Activated CD4-positive, CD25-positive, alpha-beta regulatory T cell (primary cell): ENCODE measurements at regions not wholly inside any gene's neighbourhood (a gene's known extent, or its start where the extent isn't known, plus 50 kb on each side); places are given as distances from the start of the nearest gene placed in this dataset.

ENCODE experiments used
- DNase-seq, 4 experiments: peaks; one replicate each; lab custom pipeline; 2025; lab: John Stamatoyannopoulos, UW

DNA sequence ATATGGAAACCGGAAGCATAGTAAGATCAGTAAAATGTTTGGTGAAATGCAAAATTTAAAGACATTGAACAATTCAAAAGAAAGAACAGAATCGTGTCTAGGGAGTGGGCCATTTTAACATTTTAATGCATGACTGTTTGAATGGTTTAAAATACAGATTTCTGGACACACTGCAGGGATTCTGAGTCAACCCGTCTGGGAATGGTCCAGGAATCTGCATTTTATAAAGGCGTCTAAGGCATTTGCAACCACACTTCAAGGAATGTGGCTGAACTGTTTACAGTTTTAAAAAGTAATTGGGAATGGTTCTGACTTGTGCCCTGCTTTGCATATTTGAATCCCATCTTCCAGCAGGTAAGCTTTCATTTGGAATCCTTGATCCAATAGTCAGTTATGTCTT lies 811.7 kb upstream of the WWC1 start:
- DNase-seq, result no peak

DNA sequence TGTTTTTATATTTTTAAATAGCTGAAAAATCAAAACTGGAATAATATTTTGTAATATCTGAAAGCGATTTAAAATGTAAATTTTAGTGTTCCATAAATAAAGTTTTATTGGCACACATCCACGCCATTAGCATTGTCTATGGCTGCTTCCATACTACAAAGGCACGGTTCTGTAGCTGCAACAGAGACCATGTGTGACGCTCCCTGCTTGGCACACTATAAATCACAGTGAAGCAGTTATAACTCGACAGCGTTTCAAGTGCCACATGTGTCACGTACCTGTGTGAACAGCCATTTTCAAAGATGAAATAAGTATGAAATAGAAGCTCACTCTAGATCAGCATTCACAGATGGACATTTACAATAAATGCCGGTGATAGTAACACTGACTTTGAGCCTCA lies 810.1 kb upstream of the WWC1 start:
- DNase-seq, result no peak

DNA sequence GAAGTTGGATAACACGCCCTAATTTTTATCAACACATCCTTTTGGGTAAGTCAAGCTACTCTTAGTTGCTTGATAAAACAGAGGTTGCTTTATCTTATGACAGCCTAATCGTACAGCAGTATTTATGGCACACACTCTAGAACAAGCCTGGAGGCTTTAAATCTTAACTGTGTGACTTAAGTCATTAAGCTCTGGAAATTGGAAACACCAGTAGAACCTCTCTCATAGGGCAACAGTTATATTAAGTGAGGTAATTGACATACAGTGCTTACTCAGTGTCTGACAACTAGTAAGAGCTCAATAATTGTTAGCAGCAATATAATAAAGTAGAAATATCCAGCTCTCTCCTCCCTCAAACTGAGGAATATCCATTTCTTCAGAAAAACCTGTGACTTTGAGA lies 808.9 kb upstream of the WWC1 start:
- DNase-seq, result no peak

DNA sequence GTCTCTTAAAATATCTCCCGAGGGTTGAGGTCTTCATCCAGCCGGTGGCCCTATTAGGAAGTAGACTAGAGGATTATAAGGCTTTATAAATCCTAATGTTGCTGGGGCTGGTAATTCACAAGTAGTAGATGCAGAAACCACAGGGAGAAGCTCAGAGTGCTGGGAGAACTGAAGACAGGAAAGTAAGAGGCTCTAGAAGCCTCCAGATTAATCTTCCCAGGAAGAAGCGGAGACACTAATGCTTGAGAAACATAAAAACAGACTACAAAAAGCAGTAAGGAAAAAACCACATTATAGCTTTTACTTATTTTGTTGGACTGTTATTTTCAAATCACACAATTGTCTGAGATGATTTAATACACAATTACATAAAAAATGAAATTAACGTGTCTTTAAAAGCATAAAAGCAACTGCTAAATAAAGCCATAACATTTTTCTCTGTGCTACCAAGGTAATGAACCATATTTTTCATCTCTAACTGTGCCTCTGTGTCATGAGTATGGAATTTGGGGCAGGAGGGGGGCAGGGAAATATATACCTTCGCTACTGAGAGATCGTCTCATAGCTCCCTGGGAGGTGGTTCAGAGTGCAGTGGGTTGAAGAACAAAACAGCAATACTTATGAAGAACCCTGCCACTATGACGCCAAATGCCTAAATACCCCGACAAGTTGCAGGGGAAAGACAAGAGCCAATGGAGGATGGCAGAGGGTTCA lies 806.2 kb upstream of the WWC1 start:
- DNase-seq, result no peak

DNA sequence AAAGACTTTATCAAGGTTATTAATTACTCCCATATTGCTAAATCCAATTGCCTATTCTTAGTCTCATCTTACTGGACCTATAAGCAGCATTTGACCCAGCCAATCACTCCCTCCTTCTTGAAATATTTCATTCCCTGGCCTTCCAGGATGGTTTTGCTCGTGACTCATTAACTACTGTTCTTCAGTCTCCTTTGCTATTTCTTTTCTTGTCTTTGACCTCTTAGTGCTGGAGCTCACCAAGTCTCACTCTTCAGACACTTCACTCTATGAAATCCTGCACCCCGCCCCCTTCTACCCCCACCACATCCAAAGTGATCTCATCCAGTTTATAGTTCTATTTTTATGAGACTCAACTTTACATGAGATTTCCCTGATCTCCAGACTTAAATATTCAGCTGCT lies 803.1 kb upstream of the WWC1 start:
- DNase-seq, result no peak

DNA sequence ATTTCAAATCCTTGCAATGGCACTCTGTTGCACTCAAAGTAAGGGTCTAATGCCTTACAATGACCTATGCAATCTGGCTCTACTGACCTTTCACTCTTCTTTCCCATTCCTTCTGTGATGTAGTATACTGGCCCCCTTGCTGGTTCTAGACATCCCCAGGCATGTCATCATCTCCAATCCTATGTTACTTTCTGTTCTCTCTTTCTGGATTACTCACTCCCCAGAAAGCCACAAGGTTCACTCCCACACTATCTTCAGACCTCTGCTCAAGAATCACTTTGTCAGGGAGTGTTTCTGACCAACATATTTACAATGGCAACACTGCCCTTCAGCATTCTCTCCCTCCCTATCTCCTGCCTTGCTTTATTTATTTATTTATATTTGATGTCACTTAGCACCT lies 802.2 kb upstream of the WWC1 start:
- DNase-seq, result no peak

DNA sequence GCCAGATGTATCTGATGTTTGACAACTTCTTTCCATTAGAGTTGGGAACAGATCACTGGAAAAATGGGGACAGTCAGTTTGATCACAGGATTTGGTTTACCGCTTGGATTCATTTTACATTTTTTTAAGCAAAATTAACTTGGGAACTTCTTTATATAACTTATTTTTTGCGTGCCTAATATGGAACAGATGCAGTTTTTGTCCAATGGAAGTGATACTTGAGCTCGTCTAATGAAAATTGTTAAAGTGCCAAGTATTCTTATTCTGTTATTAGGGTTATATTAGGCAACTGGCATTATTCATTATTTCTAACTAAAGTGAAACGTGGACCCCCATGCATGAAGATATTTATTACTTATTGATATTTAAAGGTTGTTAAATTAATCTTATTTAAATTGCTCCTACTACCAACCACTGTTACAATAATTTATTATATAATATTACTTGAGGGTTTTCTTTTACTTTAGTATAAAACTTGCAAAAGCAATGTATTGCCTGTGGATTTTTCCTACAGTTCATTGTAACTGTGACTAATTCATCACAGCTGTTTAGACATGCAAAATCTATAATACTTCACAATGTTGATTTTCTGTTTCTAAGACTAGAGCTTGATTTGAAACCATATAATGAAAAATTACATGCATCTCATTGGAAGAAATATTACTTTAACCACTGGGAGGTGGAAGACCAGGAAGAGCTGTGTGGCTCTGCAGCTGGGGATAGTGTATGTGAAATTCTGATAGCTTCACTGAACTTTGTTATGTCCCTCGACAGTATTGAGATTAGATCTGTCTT lies 787.3 kb upstream of the WWC1 start:
- no peak for DNase-seq

DNA sequence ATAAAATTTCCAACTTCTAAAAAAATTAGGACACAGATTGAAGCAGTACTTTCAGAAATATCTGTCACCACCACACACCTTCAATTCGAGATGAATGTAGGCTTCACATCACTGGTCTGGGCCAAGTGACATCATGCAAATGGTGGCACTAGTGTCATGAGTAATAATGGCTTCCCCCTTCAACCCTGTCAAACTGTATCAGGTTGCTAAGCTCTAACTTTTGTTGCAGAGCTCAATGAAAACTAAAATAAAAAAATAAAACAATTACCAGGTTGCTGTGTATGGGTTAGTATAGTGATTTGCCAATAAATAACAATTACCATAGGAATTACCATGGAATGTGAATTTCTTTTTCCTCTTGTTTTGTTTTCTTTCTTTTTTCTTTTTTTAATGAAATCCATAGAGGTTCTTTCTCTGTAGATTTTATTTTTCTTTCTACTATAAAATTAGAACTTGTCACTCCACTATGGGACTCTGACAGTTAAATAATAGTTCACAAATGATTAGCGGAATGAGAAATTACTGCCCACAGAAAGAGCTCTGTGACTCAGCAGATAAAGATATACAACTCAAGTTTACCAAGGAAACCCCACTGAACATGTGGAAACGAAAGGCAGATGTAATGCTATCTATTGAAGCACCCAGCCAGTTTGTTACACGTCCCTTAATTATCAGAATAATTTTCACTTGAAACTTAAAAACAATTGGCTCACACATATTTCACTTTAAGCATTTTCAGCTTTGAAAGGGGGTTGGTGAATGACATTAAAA lies 783.8 kb upstream of the WWC1 start:
- no peak for DNase-seq

DNA sequence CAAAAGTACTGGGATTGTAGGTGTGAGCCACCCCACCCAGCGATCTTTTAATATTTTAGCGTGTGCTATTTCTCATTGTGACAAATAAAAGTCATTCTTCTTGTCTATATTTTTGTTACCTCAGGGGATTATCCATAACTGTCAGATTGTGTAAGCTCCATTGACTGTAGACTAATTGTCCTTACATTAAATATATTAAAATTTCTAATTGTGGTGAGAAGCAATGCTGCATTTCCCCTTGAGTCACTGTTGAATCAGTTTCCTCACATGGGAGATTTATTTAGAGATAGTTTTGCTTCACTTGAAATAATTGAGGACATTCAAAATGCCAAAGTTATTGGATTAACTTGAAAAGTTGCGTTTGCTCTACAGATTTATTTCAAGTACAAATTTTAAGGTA lies 782.4 kb upstream of the WWC1 start:
- no peak for DNase-seq

DNA sequence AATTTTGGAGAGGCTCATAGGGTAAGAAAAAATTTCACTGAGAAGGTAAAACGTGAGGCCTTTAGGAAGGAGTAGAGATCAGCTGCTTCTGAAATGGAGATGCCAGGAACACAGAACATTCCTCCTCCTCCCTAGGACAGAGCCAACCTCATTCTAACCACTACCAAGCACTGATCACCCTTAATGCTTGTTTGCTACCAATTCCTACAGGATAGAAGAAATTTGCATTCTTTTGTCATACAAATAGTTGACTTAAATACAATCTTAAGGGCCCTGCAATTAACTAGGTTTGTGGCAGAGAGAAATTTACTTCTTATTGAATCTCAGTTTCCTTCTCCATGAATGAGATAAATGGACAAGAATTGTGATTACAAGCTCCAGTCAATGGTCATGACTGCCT lies 780.2 kb upstream of the WWC1 start:
- DNase-seq, result no peak

DNA sequence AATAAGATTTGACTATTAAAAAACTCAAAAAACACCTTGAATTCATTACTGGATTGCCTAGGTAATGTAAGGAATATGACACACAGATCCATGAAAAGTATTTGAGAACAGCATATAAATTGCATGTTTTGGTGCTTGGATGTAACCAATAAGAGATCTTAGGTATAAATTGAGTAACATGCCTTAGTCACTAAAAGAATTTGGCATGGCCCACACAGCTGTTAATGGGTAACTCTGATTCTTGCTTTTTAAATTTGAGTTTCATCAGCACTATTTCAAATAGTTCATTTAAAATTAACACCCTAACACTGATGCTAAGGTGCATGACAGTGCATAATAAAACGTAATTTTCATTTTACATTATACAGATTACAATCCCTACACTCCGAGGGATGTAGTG lies 779.3 kb upstream of the WWC1 start:
- DNase-seq, result no peak

DNA sequence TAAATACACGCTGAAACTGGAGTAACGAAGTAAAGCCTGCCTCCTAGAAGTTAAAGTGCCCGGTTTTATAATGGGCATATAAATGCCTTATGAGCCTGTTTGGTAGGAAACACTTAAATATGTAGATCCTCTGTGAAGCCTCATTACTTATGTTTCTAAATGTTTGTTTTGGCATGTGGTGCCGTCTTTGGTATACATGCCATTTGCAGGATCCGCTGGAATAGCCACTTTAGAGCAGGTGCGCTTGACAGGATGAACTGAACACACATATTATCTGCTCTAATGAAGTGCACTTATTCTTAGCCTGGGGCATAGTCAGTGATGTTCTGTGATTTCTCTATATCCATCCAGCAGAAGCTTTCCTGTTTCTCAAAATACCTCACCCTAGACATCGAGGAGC lies 778.1 kb upstream of the WWC1 start:
- DNase-seq, result no peak

DNA sequence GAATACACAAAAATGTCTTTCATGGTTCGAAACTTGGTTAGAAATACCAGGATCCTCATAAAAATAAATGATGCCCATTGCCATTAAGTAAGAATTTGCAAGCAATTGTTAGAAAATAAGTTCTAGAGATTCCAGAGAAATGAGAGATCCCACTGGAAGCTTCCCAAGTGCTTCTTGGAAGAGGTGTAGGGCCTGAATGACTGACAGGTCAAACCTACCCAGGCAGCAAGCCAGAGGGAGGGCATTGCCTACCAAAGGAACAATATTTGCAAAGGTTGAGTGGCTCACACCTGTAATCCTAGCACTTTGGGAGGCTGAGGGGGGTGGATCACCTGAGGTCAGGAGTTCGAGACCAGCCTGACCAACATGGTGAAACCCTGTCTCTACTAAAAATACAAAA lies 777.0 kb upstream of the WWC1 start:
- DNase-seq, result no peak

DNA sequence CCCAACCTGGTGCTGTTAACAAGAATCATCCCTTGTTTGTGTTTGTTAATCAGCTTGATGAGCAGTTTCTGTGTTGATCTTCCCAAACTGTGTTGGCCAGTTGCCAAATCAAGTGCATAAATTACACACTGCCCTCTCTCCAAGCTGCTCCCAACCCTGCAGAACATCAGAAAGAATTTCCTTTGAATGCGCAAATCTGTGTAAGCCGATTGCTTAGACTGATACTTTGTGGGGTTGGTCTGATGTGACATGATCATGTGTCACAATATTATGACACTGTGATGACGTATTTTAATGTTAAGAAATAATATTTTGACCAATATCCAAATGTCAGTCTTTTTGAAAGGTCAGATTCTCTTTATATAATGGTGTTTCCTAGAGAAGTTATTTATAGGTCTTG lies 766.4 kb upstream of the WWC1 start:
- DNase-seq, result no peak

DNA sequence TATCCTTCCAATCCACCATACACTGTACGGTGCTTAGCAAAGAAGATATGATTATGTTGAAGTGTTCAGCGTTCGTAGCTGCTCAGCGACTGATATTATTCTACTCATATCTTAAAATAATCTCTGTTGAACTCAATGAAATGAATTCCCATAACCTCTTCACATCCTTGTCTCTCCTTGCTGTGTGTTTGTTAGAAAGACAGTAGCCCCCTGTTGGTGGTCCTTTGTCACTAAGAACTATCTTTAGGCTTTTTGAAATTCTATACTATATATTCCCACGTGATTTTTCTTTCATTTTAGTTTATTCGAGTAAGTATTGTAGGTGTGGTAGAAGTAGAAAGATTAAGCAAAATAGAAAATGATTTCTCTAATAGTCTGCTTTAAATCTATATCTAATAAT lies 762.8 kb upstream of the WWC1 start:
- DNase-seq, result no peak

DNA sequence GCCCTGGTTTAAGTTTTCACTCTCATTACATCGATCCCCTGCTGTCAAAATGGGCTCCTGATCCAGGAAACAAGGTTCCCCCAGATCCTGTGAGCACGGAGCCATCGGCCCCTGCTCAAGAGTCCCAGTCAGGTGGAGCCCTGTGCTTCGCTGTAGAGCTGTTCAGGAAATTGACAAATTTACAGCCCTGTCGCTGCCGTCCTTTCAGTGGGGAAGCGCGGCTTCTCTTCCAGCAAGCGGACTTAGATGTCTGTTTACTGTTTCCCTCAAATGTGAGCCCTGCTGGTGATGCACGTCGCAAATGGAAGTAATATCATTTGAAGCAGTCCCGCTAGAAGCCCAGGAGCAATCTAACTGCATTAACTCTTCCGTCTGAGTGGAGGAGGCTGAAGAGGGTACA lies 760.9 kb upstream of the WWC1 start:
- DNase-seq, result no peak

DNA sequence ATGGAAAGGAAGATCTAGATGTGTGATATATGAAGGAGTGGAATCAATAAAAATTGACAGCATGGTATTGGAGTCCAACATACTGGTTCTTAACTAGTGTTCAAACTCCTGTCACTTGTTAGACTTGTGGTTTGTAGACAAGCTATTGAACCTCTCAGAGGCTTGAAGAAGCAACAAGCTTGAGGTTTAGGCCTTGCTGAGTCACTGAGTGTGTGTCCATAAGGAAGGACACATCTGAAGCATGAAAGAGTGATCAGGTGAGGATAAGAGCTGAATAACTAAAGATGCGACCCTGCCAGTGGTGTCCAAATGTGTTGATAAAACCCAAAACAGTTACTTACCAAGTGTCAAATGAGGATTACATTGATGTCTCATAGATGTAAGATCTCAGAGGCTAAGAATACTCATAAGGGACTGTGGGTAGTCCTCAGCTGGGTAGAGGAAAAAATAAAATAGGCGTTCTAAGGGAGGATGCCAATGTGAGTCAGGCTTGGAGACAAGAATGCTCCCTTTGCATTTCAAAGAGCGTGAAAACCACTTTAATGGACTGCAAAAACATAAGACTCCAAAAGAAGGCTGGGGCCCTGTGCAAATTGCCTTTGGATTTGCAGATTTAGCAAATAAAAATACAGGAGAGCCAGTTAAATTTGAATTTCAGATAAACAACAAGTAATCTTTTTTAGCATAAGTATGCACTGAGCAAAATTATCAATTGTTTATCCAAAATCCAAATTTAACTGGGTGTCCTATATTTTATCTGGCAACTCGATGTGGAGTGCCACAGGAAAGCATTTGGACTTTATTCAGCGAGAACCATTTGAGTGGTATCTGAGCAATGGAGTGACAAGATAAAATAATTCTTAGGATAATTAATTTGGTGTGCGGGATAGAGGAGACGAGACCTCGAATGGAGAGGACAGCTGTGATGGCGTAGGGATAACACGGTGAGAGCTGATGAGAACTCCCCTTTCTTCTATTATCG lies 757.3 kb upstream of the WWC1 start:
- DNase-seq, result no peak

DNA sequence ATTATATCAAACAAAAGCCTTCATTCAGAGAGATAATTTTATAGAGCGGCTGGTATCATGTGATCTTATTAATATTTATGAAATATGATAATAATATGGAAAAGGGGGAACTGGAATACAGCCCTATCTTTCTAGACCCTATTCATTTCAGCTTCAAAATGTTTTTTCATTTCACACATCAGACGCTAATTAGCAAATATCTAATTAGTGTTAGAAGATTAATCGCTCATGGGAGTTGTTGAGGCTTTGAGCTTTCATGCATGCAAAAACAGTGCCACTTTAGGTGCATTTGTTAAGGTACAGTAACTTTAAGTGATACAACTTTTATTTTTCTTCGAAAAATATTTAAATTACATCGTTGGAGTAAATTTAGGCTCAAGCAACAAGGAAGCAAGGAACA lies 751.7 kb upstream of the WWC1 start:
- no peak for DNase-seq

DNA sequence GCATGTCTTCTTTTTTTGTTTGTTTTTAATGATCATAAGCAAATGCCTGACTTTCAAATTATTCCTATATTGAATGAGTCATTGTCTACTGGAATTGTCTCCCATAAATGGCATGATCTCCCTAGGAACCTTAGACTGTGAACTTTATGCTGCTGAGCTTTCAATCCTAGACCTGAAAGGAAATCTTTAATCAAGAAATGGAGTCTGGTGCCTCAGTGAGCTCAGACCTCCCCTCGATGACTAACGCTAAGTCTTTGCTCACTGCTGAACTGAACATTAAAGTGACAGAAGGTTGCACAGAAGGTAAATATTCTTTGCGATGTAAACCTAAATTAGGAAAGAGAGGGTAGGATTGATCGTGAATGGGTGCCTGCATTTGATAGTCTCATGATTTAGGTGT lies 745.2 kb upstream of the WWC1 start:
- no peak for DNase-seq

DNA sequence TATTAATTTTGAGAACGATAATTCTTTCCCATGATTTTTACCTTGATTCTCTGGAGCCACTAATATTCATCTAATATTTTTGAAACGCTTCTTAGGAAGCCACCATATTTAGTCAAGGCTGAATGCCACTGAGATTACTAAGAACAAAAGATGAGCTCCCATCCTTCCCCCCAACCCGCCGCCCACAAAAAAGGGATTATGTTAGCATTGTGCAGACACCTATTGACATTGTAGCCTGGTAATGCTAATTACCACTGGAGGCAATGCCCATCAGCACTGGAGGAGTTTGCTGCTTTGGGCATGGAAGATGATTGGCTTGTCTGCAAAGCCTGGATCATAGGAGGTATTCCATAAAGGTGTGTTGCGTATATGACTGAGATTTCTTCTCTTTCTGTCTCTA lies 739.1 kb upstream of the WWC1 start:
- no peak for DNase-seq

DNA sequence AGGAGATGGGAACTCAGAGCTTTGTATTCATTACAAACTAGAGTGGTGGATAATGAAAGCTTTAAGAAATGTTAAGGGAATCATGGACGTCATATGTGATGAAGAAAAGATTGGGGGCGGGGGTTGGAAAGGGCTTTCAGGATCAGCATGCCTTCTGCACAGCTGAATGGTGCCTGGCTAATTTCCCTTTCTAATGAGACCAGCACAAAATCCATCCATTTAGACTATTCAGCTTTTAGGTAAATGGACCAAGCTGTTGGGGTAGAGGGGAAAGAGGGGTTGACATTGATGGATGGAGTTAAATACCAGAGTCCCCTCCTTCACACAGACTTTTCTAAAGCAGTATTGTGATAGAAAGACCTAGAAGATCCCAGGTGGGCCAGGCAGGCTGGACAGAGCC lies 737.9 kb upstream of the WWC1 start:
- no peak for DNase-seq
